ENCODE measurements at regions not wholly inside any gene's neighbourhood (a gene's known extent, or its start where the extent isn't known, plus 50 kb on each side); places are given as distances from the start of the nearest gene placed in this dataset.

DNA sequence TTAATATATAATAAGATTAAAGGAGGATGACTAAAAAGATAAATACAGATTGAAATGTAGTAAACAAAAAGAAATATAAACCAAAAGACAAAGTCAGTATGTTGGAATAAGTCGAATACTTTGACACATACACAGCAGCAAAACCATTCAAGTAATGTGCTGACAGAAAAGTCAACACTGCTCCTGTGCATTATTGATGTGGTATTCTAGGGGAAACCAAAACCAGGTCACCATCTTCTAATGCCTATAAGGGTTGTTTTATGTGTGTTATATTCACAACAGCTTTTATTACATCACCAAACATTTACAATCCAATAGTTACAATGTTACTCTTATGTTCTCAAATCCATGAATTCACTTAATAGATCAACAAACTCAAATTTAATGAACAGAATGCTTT, 111.8 kb upstream of the DKK2 start:
- TF ChIP-seq, protein P1, sequence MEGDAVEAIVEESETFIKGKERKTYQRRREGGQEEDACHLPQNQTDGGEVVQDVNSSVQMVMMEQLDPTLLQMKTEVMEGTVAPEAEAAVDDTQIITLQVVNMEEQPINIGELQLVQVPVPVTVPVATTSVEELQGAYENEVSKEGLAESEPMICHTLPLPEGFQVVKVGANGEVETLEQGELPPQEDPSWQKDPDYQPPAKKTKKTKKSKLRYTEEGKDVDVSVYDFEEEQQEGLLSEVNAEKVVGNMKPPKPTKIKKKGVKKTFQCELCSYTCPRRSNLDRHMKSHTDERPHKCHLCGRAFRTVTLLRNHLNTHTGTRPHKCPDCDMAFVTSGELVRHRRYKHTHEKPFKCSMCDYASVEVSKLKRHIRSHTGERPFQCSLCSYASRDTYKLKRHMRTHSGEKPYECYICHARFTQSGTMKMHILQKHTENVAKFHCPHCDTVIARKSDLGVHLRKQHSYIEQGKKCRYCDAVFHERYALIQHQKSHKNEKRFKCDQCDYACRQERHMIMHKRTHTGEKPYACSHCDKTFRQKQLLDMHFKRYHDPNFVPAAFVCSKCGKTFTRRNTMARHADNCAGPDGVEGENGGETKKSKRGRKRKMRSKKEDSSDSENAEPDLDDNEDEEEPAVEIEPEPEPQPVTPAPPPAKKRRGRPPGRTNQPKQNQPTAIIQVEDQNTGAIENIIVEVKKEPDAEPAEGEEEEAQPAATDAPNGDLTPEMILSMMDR (IDR thresholded peaks at IDR 0.05): no peak
- TF ChIP-seq EP300 (IDR thresholded peaks at IDR 0.05): no peak
